Tibial nerve (tissue), 3 donors: ENCODE measurements at regions not wholly inside any gene's neighbourhood (a gene's known extent, or its start where the extent isn't known, plus 50 kb on each side); places are given as distances from the start of the nearest gene placed in this dataset.

Source experiments
- CTCF ChIP-seq, 5 experiments: fragments of 200-600 bp in 3 of 5; fragments of 450-650 bp in 2 of 5; sonication (generic) in 3 of 5; IDR thresholded peaks; one replicate each; pipeline ENCODE4 v1.5.1; 2016 to 2019; ENCODE audit warnings: antibody characterized with exemption in 5 of 5, mild to moderate bottlenecking in 3 of 5, moderate library complexity in 2 of 5
- POLR2A ChIP-seq, 2 donors: fragments of 450-650 bp; IDR thresholded peaks; one replicate each; pipeline ENCODE4 v1.6.1; 2017; ENCODE audit warnings: antibody characterized with exemption in 2 of 2, mild to moderate bottlenecking in 2 of 2, moderate library complexity in 2 of 2

GRCh38 chr5:164722702-164723101 lies 1217.3 kb downstream of the MAT2B start:
- no peak for TF ChIP-seq POLR2A (IDR thresholded peaks at IDR 0.05)
- TF ChIP-seq CTCF (IDR thresholded peaks at IDR 0.05), result no peak
